Neural progenitor cell (in vitro differentiated cells): ENCODE measurements at regions not wholly inside any gene's neighbourhood (a gene's known extent, or its start where the extent isn't known, plus 50 kb on each side); places are given as distances from the start of the nearest gene placed in this dataset.

Experiments
- DNase-seq: peaks from one replicate; pipeline ENCODE4 v3.0.0-alpha.2; 2016; ENCODE audit warnings: low spot score
- H2AFZ ChIP-seq: fragments of 200-600 bp; sonication (generic); replicated peaks from 2 replicates; pipeline ENCODE4 v1.6.1; 2016; ENCODE audit warnings: antibody characterized with exemption
- H3F3A ChIP-seq: fragments of 200-600 bp; sonication (generic); 2 replicates; pipeline ENCODE4 v1.6.1; 2016; ENCODE audit warnings: antibody characterized with exemption, low read depth
- H3K27ac ChIP-seq: fragments of 200-600 bp; sonication (generic); 2 replicates; pipeline ENCODE4 v1.5.1; 2016; ENCODE audit warnings: mild to moderate bottlenecking
- H3K27me3 ChIP-seq: fragments of 200-600 bp; sonication (generic); 2 replicates; pipeline ENCODE4 v1.6.1; 2016; ENCODE audit warnings: mild to moderate bottlenecking, moderate library complexity
- H3K36me3 ChIP-seq: fragments of 200-600 bp; sonication (generic); 2 replicates; pipeline ENCODE4 v1.5.1; 2016
- H3K4me1 ChIP-seq: fragments of 200-600 bp; sonication (generic); 2 replicates; pipeline ENCODE4 v1.6.1; 2016; ENCODE audit warnings: mixed run types
- H3K4me2 ChIP-seq: fragments of 200-600 bp; sonication (generic); 2 replicates; pipeline ENCODE4 v1.6.1; 2016
- H3K4me3 ChIP-seq: fragments of 200-600 bp; sonication (generic); 2 replicates; pipeline ENCODE4 v1.5.1; 2016
- H3K79me2 ChIP-seq: fragments of 200-600 bp; sonication (generic); 2 replicates; pipeline ENCODE4 v1.6.1; 2016; ENCODE audit warnings: low read depth
- H3K9ac ChIP-seq: fragments of 200-600 bp; sonication (generic); 2 replicates; pipeline ENCODE4 v1.6.1; 2016
- H3K9me3 ChIP-seq: fragments of 200-600 bp; sonication (generic); 2 replicates; pipeline ENCODE4 v1.5.1; 2016; ENCODE audit warnings: low read depth
- H4K20me1 ChIP-seq: fragments of 200-600 bp; sonication (generic); 2 replicates; pipeline ENCODE4 v1.6.1; 2016; ENCODE audit warnings: low read depth
- H3K27ac Mint-ChIP-seq: 3 replicates; pipeline ENCODE4 v1.8.0; 2021; ENCODE audit warnings: mixed read lengths
- H3K27me3 Mint-ChIP-seq: 2 replicates; pipeline ENCODE4 v1.8.0; 2022; ENCODE audit warnings: low read depth, mild to moderate bottlenecking, inconsistent platforms, moderate library complexity, mixed read lengths; ENCODE audit not compliant: insufficient read depth
- H3K36me3 Mint-ChIP-seq: 3 replicates; pipeline ENCODE4 v1.8.0; 2021; ENCODE audit warnings: mixed read lengths
- H3K4me1 Mint-ChIP-seq: 3 replicates; pipeline ENCODE4 v1.8.0; 2021; ENCODE audit warnings: mixed read lengths
- H3K4me3 Mint-ChIP-seq: 3 replicates; pipeline ENCODE4 v1.8.0; 2021; ENCODE audit warnings: mild to moderate bottlenecking, moderate library complexity, mixed read lengths
- H3K9me3 Mint-ChIP-seq: 3 replicates; pipeline ENCODE4 v1.8.0; 2020; ENCODE audit warnings: mixed read lengths
- EZH2 ChIP-seq: fragments of 200-600 bp; sonication (generic); IDR thresholded peaks from 2 replicates; pipeline ENCODE4 v1.6.1; 2017; ENCODE audit warnings: antibody characterized with exemption, mild to moderate bottlenecking, moderate library complexity
- EZH2phosphoT487 ChIP-seq: fragments of 200-600 bp; sonication (generic); IDR thresholded peaks from 2 replicates; pipeline ENCODE4 v1.6.1; 2017; ENCODE audit warnings: antibody characterized with exemption
- TF ChIP-seq, protein P1 (sequence below): fragments of 200-600 bp; sonication (generic); IDR thresholded peaks from 2 replicates; pipeline ENCODE4 v1.5.1; 2017; ENCODE audit warnings: antibody characterized with exemption, mild to moderate bottlenecking

- no peaks in the 10 kb centered on the region for H3K9me3 ChIP-seq
Measured at GRCh38 chr5:54760182-54760935, 225.0 kb downstream of the ESM1 start.

GRCh38 chr5:54758038-54758437 is 227.4 kb downstream of the ESM1 start:
- Mint-ChIP-seq H3K36me3 (no peaks in the 10 kb centered on the region), H3K4me1 (peaks cover 8% of the 10 kb centered on the region), H3K4me3 (no peak overlapping the region), H3K27ac (no peak overlapping the region), H3K9me3 (no peaks in the 10 kb centered on the region), H3K27me3 (no peaks in the 10 kb centered on the region)
- no peaks in the 10 kb centered on the region for H3K9me3 ChIP-seq
- H3K4me2 ChIP-seq: no peak overlapping the region
- H3K4me1 ChIP-seq: no peaks in the 10 kb centered on the region
- H3K9ac ChIP-seq: no peak overlapping the region
- no peak for DNase-seq
- TF ChIP-seq EZH2 (no peak), EZH2phosphoT487 (no peak)
- TF ChIP-seq, protein P1, sequence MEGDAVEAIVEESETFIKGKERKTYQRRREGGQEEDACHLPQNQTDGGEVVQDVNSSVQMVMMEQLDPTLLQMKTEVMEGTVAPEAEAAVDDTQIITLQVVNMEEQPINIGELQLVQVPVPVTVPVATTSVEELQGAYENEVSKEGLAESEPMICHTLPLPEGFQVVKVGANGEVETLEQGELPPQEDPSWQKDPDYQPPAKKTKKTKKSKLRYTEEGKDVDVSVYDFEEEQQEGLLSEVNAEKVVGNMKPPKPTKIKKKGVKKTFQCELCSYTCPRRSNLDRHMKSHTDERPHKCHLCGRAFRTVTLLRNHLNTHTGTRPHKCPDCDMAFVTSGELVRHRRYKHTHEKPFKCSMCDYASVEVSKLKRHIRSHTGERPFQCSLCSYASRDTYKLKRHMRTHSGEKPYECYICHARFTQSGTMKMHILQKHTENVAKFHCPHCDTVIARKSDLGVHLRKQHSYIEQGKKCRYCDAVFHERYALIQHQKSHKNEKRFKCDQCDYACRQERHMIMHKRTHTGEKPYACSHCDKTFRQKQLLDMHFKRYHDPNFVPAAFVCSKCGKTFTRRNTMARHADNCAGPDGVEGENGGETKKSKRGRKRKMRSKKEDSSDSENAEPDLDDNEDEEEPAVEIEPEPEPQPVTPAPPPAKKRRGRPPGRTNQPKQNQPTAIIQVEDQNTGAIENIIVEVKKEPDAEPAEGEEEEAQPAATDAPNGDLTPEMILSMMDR: no peak
- no peaks in the 10 kb centered on the region for H3F3A ChIP-seq
- no peak overlapping the region for H3K27ac ChIP-seq
- H4K20me1 ChIP-seq: no peaks in the 10 kb centered on the region
- H3K79me2 ChIP-seq: no peaks in the 10 kb centered on the region
- no peaks in the 10 kb centered on the region for H3K27me3 ChIP-seq
- no peaks in the 10 kb centered on the region for H3K36me3 ChIP-seq
- no peak overlapping the region for H2AFZ ChIP-seq
- no peak overlapping the region for H3K4me3 ChIP-seq

More at GRCh38 chr5:54760182-54760935, 225.0 kb downstream of the ESM1 start:
- no peak for DNase-seq
- no peak overlapping the region for H3K4me3 Mint-ChIP-seq
- H3K9ac ChIP-seq: no peak overlapping the region
- no peak for TF ChIP-seq EZH2phosphoT487
- TF ChIP-seq, protein P1: no peak
- TF ChIP-seq EZH2: no peak
- H2AFZ ChIP-seq: no peak overlapping the region
- H3K9me3 Mint-ChIP-seq: no peaks in the 10 kb centered on the region
- H3K27me3 ChIP-seq: no peaks in the 10 kb centered on the region
- H3K36me3 ChIP-seq: no peaks in the 10 kb centered on the region
- no peaks in the 10 kb centered on the region for H3K4me1 ChIP-seq
- H3F3A ChIP-seq: no peaks in the 10 kb centered on the region
- H3K36me3 Mint-ChIP-seq: no peaks in the 10 kb centered on the region
- H3K4me3 ChIP-seq: no peak overlapping the region
- peaks cover 8% of the 10 kb centered on the region for H3K4me1 Mint-ChIP-seq
- H3K27ac ChIP-seq: no peak overlapping the region
- H4K20me1 ChIP-seq: no peaks in the 10 kb centered on the region
- H3K27me3 Mint-ChIP-seq: no peaks in the 10 kb centered on the region
- H3K79me2 ChIP-seq: no peaks in the 10 kb centered on the region
- no peak overlapping the region for H3K4me2 ChIP-seq
- H3K27ac Mint-ChIP-seq: no peak overlapping the region

DNA sequence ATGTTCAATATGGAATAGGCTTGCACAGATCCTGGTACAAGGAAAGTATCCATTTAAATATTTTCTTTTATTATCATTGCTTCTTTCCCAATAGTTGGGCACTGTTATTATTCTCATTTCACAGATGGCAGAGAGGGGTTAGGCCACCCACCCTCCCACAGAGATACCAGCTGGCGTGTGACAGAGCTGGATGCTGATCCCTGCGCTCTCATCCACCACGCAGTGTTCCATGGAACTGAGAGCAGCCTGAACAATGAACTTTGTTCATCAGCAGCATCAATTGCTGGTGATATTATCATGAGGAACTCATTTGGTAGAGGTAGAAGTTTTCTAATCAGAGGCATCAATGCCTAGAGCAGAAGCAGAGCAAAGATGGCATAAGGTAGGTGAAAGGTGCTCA is 227.9 kb downstream of the ESM1 start:
- peak overlapping the region; percentile 17 for H3K27ac Mint-ChIP-seq
- Histone ChIP-seq H3K9me3 (no peaks in the 10 kb centered on the region), H3K79me2 (no peaks in the 10 kb centered on the region)

More for the DNA sequence above, 227.9 kb downstream of the ESM1 start:
- Histone ChIP-seq H3F3A (no peaks in the 10 kb centered on the region), H3K27ac (no peak overlapping the region), H3K36me3 (no peaks in the 10 kb centered on the region), H4K20me1 (no peaks in the 10 kb centered on the region), H3K4me2 (no peak overlapping the region), H3K4me3 (no peak overlapping the region), H2AFZ (no peak overlapping the region), H3K4me1 (no peaks in the 10 kb centered on the region), H3K27me3 (no peaks in the 10 kb centered on the region), H3K9ac (no peak overlapping the region)
- no peaks in the 10 kb centered on the region for H3K36me3 Mint-ChIP-seq
- H3K27me3 Mint-ChIP-seq: no peaks in the 10 kb centered on the region
- H3K4me3 Mint-ChIP-seq: no peak overlapping the region
- no peak for DNase-seq
- no peak for TF ChIP-seq EZH2
- TF ChIP-seq EZH2phosphoT487: no peak
- TF ChIP-seq, protein P1: no peak
- H3K9me3 Mint-ChIP-seq: no peaks in the 10 kb centered on the region
- H3K4me1 Mint-ChIP-seq: peaks cover 8% of the 10 kb centered on the region
